NCI-H345 treated with DMSO at 0.1 percent for 48 hours (cell line): ENCODE measurements at regions not wholly inside any gene's neighbourhood (a gene's known extent, or its start where the extent isn't known, plus 50 kb on each side); places are given as distances from the start of the nearest gene placed in this dataset.

Source experiments
- DNase-seq: peaks from one replicate; lab custom pipeline; 2025; ENCODE audit not compliant: unreplicated experiment; lab: John Stamatoyannopoulos, UW

DNA sequence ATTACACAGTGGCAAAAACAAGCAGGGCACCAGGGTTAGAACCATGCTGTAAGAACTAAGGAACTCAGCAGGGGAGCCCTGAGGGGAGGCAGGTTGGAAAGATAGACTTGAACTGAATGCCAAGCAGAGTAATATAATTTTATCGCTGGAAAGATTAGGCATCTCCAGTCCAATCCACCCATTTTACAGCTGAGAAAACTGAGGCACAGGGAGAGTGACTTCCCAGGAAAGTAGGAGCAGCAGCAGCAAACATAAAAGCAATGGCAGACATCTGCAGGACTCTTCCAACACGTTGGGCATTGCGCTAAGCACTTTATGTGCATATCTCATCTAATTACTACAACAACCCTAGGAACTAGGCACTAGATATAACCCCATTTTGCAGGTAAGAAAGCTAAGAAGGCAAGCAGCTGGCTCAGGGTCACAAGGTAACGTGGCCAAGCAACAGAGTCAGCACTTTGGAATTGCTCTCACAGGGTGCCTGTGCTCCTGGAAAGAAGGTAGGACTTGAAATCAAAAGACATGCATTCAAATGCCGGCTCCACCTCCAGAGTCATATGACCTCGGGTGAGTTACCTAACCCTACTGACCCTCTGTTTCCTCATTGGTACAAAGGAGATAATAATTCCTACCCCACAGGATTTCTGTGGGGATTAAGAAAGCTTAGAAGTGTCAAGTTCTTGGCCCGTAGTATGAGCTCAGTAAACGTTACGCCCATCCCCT lies 215.3 kb downstream of the BARX2 start:
- DNase-seq: no peak

DNA sequence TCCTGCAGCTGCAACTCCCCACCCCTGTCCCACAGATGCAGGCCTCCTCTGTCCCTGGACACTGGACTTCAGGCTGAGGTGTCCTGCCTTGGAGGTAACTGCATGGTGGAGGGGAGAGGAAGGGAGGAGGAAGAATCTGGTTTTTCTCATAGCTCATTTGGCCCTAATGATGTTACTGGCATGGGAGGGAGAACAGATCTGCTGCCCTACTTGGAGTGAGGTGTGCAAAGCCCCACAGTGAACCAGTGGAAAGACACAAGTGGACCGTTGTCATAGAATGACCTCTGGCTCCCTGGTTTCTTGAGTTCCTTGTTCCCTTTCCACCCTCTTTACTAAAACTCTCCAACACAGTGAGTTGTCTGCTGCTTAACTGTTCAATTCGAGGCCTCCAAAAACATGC lies 215.9 kb downstream of the BARX2 start:
- no peak for DNase-seq

DNA sequence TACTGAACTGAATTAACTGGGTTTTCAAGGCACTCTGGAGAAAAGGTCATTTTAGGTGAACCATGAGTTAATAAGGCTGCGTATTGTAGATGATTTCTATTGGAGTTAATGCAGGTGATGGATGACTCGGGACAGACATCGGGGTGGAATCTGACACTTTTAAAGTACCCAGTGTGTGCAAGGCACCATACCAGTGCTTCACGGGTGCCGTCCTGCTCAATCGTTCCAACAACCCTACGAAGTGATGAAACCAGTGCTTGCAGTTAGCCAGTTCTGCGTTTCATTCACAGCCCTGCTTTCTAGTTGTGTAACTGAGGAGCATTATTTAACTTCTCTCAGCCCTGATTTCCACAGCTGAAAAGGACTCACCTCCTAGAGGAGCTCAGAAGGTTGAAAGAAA lies 216.5 kb downstream of the BARX2 start:
- no peak for DNase-seq

DNA sequence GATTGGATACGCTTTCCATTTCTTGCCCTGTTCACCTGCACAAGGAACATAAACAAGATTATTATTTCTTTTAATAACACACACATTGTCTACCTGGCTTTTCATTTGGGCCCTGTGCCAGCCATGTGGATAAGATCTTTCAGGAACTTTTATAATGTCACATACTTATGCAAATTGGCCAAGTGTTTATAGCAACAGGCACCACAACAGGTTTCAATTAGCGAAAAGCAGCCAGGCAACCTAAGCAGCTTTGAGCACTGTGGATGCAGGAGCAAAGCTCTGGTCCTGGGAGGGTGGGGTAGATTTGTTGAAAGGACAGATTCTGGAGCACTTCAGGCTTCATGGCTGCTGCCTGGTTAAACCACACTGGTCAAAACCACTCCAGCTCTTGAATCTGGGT lies 217.4 kb downstream of the BARX2 start:
- DNase-seq: no peak

DNA sequence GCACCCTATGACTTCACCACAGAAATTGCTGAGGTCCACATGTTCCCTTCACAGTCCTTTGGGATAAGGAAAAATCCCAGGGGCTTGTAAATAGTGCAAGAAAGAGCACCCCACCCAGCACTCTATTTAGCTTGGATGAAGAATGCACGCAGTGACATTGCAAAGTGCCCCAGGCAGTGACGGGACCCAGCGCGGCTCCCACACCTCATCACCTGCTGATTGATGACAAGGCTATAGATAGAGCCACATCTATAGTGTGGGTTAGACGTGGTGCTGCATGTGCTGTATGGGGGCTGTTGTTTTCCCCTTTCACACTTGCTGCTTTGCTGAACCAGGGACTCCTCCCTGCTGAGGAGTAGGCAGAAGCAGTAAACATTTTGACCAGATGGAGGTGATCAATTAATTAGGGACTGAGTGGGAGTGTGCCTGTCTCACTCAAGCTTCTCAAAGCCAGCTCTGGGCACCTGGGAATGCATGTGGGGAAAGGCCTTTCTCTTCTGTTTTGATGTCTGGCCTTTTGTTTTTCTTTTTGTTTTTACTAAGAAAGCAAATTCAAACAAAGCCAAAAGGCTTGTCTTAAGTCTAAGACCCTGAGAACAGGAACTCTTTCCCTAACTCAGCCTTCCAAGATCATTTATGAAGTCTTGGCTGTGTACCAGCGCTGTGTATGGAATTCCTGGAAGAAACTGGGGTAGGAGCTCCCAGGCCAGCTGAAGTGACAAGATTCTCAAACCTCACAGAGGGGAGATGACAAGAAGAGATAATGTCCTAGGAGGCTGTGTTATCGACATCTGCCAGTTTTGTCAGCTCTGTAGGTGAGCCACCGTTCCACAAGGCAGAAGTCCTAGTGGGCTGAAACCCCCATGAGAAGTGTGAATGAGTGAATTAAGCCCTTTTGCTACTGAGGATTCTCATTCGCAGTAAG lies 219.7 kb downstream of the BARX2 start:
- DNase-seq: no peak

DNA sequence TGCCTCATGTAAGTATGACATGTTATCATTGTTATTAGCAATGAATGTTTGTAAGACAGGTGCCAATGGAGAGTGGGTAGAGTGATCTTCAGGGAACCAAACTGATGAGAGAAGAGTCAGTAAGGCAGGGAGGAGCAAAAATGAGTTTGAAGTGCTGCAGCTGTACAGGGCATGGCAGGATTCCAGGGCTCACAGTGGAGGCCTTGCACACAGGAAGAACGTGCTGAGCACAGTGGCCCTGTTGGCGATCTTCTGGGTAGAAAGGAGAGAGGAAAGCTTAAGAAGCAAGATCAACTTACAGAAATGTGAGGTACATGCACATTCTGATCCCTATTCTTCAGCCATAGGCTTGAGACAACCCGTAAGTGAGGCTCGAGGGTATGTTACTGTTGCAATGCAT lies 219.3 kb upstream of the TMEM45B start:
- no peak for DNase-seq

DNA sequence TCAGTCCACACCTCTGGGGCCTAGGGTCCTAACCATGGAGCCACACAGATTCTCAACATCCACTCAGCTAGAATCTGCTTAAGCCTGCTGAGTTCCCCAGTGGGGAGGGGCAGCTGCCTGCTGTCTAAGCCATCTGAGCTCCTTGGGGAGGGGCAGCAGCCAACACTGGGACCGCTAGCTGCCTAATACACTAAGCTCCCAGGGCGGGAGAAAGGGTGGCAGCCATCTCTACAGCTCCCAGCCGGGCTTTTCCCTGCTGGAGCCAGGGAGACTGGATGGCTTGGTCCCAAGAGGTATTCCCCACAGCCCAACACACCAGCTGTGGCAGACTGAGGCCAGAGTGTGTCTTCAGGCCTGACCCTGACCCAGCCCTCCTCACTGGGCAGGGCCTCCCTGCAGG lies 217.3 kb upstream of the TMEM45B start:
- DNase-seq: no peak

DNA sequence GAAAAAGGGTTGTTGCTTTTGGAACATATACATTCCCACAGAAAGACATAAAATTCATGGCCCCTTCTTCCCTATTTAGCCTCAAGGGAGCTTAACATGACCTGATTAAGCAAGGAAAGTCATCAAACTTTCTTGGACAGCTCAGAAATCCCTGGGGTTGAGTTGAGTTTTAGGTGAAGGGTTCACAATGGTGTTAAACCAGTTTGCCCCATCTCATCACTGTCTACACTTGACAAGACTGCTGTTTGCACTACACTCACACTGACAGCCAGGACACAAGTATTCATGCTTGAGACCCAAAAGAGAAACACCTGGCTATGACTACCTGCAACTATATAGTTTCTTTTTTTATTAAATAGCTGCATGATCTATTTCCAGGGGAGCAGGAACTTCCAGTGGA lies 209.8 kb upstream of the TMEM45B start:
- no peak for DNase-seq

DNA sequence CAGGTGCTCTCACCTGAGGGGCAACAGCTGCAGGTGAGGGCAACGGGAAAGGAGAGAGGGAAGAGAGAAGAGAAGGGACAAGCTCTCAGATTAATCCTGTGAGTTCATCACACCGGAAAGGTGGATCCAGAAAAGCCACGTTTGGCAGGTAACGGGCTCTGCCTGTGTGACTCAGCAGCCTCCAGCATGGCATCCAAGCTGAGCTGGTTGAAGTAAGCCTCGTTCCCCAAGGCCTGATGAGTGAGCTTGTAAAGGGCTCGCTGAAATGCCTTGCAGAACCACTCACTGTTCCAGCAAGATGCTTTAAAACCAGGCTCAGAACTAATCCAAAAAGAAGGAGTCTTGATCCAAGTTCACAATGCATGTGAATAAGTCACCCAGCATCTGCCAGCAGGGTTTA lies 206.9 kb upstream of the TMEM45B start:
- DNase-seq: no peak

DNA sequence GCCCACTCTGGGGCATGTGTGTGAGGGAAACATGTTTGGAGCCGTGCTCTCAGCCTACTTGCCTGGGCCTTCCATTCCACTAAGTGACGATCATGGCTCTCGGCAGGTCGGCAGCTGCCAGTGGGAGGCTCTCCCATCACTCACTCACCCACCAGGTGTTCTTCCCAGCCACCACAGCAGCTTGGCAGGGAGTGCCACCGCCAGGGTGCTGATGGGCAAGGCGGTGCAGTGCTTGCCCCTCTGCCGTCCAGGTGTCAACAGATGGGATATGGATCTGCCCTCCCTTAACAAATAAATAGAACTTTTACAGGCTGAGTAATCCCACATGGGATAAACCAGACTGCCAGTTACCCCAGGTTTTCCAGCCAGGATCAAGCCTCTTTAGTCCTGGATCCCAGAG lies 205.5 kb upstream of the TMEM45B start:
- DNase-seq: no peak

DNA sequence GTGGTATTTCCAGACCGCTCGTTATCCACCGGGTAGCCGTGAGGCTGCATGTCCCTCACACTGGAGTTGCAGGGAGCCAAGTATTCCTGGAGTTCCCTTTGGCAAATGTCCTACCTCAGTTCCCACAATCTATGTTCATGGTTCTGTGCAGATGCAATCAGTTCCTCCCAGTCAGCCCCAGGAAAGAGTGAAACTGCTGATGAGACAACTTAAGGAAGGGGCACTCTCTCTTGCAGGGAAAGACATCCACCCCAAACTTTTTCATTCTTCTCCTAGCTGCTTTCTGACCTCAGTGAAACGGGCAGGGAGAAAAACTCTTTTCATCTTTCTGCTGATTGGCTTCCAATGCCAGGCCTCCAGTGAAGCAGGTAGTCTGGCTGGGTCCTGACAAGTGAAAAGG lies 205.1 kb upstream of the TMEM45B start:
- DNase-seq: no peak

DNA sequence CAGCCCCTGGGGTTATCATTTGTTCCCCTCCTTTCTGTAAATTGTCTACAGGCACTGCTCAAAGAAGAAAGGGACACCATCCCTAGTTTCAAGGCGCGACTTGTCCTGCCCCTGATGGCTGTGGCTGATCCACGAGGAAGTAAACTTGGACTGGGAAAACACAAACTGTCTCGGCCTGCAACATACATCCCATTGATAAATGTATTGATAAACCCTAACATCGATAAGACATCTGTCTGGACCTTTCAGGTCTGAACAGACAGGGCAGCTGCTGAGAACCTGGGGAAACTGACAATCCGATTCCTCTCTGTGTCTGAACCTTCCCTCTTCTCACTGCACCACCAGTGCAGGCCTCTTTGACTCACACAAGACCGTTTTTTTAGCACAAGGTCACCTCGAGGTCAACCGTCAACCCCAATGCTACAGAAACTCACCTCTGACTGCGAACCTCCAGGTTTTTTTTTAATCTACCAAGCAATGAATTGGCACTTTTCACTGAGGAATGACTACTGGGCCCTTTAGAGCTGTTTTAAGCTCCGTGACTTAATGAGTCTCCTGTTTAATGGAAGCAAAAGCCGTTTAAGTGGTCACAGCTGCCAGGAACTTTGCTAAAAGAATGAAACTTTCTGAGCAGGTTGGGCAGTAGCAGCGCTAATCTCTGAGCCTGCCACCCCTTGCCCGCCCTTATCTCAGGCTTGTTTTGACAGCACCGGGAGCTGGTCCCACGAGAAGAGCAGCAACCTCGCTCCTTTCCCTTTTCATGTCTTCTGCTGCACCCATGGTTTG lies 203.8 kb upstream of the TMEM45B start:
- no peak for DNase-seq

DNA sequence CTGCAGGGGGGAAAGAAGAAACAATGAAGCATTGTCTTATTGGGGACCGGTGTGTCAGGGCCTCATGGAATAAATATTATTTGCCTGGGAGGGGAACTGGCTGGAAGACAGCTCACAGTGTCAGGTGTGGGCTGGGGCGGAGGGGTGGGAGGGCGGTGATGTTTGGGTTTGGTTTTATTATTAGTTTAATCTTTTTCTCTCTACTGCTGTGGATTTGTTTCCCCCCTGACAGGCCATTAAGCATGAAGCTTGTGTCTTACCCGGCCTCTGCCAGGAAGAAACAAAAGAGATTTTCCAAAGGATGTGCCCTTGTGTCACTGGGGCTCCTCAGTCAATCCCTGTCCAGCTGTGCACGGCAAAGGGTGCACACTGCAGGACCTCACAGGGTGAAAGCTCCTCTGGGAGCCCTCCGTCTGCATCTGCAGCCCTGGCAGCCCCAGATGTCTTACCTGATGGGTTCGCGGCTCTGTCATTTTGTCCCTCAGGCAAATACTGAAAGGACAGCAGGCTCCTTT lies 203.1 kb upstream of the TMEM45B start:
- no peak for DNase-seq

DNA sequence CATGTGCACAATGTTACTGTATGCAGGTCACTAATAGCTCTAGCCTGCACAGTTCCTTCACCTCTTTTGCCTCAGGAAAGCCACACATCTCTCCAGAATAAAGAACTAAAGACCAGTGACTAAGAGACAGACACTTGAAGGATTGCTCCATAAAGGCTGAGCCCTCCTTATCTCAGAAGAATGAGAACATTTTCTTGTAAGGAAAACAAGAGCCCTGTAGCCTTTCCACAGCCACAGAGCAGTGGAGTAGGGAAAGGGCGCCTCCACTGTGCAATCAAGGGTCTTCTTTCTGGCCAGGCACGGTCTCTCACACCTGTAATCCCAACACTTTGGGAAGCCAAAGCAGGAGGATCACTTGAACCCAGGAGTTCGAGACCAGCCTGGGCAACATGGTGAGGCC lies 202.6 kb upstream of the TMEM45B start:
- DNase-seq: no peak

DNA sequence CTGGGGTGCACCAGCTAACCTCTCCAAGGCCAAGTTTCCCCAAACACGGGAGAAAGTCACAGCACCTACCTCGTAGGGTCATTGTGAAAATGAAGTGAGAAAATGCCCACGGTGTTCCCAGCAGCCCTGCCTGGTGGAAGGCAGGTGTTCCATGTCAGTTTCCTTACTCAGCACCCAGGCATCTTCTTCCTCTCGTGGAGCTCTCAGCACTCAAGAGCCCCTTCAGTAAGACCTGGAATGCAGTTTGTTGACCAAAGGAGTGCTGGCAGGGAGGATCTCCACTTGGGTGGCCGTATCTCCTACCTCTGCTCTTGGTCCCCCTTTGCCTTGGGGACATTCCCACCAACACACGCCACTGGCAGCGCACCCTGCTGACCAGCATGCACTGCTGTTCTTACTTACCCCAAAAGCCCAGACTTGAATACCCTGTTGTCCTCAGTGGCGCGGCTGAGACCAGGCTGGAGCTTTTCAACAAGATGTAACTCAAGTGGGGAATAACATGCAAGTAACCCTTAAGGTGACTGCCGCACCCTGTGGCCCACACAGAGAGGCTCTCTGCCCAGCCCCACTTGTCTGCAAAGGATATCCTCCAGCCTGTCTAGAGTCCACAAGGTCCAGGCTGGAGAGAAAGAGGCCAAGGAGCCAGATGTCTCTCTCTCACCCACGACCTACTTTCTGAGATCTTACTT lies 201.2 kb upstream of the TMEM45B start:
- no peak for DNase-seq

DNA sequence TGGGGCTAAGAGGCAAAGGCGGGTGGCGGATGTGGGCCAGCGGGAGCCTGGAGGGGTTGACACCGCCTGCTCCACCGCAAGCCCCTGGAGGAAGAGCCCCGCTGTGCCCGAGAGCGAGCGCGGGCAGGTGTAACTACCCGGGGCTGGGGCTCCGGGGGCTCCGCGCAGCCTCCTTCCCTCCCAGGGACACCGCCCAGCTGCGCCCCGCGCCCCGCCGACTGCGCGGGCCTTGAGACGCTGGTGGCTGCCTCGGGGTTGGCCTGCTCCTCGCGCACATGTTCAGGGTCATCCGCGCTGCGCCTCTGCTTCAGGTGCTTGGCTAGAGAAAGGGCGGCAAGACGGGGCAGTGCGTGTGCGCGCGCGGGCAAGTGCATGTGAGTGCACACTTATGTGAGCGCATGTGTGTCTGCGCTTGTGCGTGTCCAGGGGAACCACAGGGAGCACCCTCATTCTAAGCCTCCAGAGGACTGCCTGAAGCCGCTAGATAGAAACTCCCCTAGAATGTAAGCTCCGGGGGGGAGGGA lies 197.5 kb upstream of the TMEM45B start:
- DNase-seq: no peak

DNA sequence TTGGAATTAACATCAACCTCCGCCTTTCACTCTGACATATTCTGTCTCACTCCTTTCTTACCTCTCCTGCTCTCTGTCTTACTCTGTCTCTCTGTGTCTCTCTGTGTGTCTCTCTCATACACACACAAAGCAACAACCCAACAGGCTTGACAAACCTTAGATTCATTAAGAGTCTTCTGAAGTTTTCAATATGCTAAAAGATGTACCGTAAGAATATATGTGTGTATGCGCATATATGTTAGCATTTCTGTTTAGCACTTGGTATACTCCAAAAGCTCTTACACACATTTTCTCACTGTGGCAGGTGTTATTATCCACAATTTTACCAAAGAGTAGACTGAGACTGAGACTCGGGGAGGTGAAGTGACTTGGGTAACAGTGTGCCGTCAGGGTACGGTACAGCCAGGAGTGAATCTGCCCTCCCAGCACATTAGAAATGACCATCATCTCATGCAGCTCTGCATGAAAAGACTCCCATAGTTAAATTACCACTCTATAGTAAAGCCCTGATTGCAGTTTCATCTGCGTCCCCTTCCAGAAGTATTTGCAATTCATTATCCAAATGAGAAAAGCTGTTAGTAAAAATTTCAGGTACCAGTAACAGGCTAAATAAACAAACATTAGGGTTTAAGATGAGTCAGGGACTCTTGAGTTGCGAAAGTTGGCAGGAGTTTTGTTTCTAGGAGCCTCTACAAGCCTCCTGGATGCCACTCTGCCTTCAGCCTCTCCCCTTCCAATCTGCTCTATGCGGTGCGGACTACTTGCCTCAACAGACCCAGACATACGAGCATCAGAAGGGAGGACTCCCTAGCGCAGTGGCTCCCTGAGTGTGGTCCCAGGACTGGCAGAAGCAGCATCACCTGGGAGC lies 195.2 kb upstream of the TMEM45B start:
- no peak for DNase-seq

DNA sequence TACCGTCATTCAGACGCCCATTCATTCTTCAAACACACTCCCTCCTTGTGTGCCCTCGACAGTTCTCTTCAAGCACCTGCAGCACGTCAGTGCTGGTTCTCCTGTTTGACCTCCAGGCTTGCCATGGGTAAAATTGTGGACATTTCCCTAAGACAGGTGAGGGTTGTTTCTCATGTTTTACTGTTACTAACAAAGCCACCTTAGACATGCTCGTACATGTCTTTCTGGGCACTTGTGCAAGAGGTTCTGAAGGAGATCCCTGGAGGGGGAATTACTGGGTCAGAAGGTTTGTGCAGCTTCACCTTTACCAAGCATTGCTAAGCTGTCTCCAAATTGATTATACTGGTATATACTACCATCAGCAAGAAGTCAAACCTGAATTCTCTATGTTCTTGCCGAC lies 189.7 kb upstream of the TMEM45B start:
- peak; percentile 58 for DNase-seq

DNA sequence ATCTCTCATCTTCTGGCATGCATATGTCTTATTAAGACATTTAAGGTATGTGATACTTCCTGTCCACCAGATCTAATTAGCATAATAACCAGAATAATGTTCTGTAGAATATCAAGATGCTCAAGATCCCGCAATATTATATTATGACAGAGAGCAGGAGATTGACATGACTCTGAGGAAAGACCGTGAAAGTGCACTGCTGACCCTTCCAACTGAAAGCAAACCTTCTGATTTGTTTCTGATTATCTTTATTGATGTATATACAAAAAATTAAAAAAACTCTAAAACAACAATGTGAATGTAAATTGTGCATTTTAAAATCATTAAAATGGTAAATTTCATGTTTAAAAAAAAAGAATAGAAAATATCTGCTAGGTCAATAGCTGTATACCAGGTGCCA lies 184.4 kb upstream of the TMEM45B start:
- no peak for DNase-seq

DNA sequence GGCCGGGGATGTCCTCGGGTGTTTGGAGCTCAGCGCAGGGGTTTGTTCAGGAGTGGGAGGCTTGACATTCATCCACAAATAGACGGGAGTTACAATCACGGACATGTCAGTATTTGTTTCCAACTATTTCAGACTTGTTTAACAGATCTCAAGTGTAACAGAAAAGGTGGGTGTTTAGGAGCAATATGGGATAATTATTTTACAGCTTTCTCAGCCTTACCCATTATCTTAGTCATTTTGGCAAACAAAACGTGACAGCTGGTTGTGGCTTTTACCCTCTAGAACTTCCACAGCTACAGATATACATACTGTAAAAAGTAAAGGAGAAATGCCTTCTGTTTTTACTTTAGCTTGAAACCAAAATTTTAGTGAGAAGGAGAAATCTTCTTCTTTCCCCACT lies 178.7 kb upstream of the TMEM45B start:
- no peak for DNase-seq
